NT2/D1 (cell line): ENCODE measurements at regions not wholly inside any gene's neighbourhood (a gene's known extent, or its start where the extent isn't known, plus 50 kb on each side); places are given as distances from the start of the nearest gene placed in this dataset.

Experiments used
- SUZ12 ChIP-seq: IDR thresholded peaks from 2 replicates; pipeline ENCODE4 v1.6.1; 2011; ENCODE audit not compliant: insufficient read length, insufficient read depth; ENCODE audit errors: extremely low read depth
- ZNF274 ChIP-seq: IDR thresholded peaks from 2 replicates; pipeline ENCODE4 v1.6.1; 2011; ENCODE audit warnings: mild to moderate bottlenecking, low read depth, low read length

DNA sequence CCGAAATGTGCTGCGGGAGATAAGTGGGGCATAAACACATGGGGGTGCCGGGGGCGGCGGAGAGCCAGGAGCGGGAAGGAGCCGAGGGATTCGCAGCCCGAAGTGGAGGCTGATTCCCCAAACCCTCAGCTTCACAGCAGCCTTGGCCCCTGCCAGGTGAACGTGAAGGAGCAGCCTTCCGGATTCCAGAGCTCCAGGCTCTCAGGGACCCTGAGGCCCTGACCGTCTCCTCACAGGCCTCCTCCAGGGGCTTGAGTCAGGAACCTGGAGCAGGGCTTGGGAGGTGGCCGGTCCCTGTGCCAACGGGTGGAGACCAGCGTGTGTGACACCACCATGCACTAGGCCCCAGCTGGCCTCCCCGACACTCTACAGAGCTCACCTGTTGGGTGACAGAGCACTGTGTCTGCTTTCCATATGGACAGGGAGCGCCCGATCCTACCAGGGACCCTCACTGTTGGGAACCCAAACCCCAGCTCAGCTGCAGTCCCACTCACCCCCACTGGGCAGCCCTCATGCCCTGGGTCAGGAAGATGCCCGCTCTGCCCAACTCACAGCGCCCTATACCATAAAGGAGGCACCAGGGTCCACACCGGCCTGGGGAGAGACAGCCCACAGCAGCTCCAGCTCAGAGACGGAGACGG is 117.6 kb upstream of the OTOS start:
- TF ChIP-seq ZNF274 (no peak), SUZ12 (no peak)
